ENCODE measurements at regions not wholly inside any gene's neighbourhood (a gene's known extent, or its start where the extent isn't known, plus 50 kb on each side); places are given as distances from the start of the nearest gene placed in this dataset.

DNA sequence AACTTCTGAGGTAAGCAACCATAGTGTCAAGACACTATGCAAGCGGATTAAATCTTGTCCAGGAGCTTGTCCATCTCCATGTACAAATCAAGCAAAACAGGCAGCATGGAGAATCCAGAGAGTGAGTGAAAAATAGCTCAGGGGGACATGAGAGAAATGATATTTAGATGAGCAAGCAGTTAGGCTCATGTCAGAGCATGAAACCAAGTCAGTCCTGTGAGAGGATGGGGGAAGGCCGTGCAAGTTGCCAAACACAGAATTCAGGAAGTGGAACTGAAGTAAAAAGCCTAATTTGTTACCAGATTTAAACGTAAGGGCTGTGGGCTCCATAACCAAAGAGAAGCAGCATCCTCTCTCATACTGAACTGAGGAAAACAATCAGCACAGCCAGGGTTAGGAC lies 995.9 kb downstream of the MCTP2 start:
- H3K4me1 ChIP-seq = no peaks in the 10 kb centered on the region
- no peak for DNase-seq
- TF ChIP-seq POLR2A (IDR thresholded peaks at IDR 0.05) = no peak
- TF ChIP-seq, protein P1, sequence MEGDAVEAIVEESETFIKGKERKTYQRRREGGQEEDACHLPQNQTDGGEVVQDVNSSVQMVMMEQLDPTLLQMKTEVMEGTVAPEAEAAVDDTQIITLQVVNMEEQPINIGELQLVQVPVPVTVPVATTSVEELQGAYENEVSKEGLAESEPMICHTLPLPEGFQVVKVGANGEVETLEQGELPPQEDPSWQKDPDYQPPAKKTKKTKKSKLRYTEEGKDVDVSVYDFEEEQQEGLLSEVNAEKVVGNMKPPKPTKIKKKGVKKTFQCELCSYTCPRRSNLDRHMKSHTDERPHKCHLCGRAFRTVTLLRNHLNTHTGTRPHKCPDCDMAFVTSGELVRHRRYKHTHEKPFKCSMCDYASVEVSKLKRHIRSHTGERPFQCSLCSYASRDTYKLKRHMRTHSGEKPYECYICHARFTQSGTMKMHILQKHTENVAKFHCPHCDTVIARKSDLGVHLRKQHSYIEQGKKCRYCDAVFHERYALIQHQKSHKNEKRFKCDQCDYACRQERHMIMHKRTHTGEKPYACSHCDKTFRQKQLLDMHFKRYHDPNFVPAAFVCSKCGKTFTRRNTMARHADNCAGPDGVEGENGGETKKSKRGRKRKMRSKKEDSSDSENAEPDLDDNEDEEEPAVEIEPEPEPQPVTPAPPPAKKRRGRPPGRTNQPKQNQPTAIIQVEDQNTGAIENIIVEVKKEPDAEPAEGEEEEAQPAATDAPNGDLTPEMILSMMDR (IDR thresholded peaks at IDR 0.05) = no peak
- H3K27me3 ChIP-seq = no peaks in the 10 kb centered on the region
- intact Hi-C loops (cut with DNase I; ENCODE audit: low total_unique reads) = no loop called here
- no peaks in the 10 kb centered on the region for H3K36me3 ChIP-seq
- H3K9me3 ChIP-seq = peaks cover 0 to 16% of the 10 kb centered on the region in 2 donors
- no peak overlapping the region for H3K27ac ChIP-seq
- H3K4me3 ChIP-seq = no peak overlapping the region

DNA sequence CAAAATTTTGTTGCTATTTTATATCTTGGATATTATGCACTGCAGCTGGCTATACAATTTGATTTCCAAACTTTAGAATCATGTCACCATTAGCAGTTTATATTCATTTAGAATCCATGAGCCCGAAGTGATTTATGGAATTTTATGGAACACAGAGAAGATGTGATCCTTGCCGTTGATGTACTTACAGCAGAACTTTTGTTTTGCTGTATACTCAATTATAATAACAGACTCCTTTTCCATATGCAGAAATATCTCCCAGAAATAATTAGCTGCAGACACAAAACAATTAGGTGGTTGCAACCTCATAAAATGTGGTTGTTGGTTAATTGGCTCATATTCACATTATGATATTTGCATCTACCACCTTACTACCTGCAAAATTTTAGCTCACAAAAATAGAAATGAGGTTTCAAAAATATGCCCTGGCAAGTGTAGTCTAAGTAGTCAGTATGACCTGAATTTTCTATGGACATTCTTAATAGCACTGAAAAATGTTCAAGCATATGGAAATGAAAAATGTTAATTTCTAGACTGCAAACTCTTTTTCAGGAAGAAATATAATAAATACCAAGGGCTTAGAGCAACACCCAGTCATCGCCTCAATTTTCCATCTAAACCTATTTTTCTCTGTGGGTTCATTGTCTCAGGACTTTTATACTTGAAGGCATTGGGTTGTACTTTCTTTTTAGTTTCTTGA lies 997.6 kb downstream of the MCTP2 start:
- no peaks in the 10 kb centered on the region for H3K36me3 ChIP-seq
- intact Hi-C loops (cut with DNase I; ENCODE audit: low total_unique reads) = no loop called here
- TF ChIP-seq, protein P1 (IDR thresholded peaks at IDR 0.05) = no peak
- TF ChIP-seq POLR2A (IDR thresholded peaks at IDR 0.05) = no peak
- H3K4me1 ChIP-seq = no peaks in the 10 kb centered on the region
- H3K4me3 ChIP-seq = no peak overlapping the region
- no peak overlapping the region for H3K27ac ChIP-seq
- peaks cover 0 to under 1% of the 10 kb centered on the region in 2 donors for H3K9me3 ChIP-seq
- no peak for DNase-seq
- H3K27me3 ChIP-seq = no peaks in the 10 kb centered on the region

DNA sequence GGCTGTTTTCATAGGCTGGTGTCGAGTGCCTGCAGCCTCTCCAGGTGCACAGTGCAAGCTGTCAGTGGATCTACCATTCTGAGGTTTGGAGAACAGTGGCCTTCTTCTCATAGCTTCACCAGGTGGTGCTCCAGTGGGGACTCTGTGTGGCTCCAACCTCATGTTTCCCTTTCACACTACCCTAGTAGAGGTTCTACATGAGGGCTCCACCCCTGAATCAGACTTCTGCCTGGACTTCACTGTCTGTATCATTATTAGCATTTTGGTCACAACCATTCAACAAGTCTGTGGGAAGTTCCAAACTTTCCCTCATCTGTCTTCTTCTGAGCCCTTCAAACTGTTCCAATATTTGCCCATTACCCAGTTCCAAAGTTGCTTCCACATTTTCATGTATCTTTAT lies 1003.7 kb downstream of the MCTP2 start:
- Histone ChIP-seq H3K4me3 (no peak overlapping the region), H3K27me3 (no peaks in the 10 kb centered on the region), H3K4me1 (no peaks in the 10 kb centered on the region), H3K27ac (no peak overlapping the region), H3K36me3 (no peaks in the 10 kb centered on the region), H3K9me3 (no peaks in the 10 kb centered on the region)
- no peak for DNase-seq
- intact Hi-C loops (cut with DNase I; ENCODE audit: low total_unique reads) = no loop called here
- no peak for TF ChIP-seq POLR2A (IDR thresholded peaks at IDR 0.05)
- TF ChIP-seq, protein P1 (IDR thresholded peaks at IDR 0.05) = no peak

DNA sequence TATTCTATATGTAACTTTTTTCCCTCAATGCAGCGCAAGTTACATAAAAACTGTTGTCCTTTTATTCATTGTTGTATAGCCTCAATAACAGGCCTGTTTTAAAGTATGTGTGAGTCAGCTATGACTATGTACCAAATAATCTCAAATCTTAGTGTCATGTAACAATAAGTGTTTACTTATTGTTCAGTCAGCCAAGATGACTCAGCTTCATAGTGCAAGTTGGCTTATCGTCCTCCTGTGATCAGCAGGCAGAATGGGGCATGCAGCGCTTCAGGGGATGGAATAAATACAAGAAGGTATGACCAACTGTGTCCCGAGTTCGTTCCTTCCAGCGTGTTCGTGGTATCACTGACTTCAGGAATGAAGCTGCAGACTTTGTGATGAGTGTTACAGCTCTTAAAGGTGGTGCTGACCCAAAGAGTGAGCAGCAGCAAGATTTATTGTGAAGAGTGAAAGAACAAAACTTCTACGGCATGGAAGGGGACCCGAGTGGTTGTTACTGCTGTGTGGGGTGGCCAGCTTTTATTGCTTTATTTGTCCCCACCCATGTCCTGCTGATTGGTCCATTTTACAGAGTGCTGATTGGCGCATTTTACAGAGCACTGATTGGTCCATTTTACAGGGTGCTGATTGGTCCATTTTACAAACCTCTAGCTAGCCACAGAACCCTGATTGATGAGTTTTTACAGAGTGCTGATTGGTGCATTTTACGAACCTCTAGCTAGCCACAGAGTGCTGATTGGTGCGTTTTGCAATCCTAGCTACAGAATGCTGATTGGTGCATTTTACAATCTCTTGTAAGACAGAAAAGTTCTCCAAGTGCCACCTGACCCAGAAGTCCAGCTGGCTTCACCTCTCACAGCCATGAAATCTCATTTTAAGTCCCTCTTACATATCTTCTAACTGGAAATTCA lies 1016.0 kb downstream of the MCTP2 start:
- Histone ChIP-seq H3K27me3 (no peaks in the 10 kb centered on the region), H3K27ac (no peak overlapping the region), H3K9me3 (no peaks in the 10 kb centered on the region), H3K4me1 (no peaks in the 10 kb centered on the region), H3K36me3 (no peaks in the 10 kb centered on the region), H3K4me3 (no peak overlapping the region)
- TF ChIP-seq, protein P1 (IDR thresholded peaks at IDR 0.05) = no peak
- TF ChIP-seq POLR2A (IDR thresholded peaks at IDR 0.05) = no peak
- intact Hi-C loops (cut with DNase I; ENCODE audit: low total_unique reads) = no loop called here
- DNase-seq = no peak

DNA sequence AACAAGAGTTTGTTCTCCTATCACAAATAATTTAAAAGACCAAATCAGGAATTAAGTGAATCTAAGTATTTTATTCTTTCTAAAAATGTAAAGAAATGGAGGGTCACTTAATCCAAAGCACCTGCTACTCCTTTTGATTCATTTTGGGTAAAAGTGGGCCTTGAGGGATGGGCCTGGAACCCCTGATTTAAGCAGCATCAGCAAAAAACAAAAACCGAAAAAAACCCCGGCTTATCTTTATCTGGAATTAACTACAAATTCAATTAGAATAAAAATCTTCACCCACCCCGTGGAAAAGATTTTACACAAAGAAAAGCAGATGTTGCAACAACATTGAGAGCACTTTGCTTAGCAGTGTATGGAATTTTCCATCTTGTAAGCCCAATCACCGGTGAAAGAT lies 1018.2 kb downstream of the MCTP2 start:
- peak overlapping the region in 1 of 2 donors; percentile 26 for H3K27ac ChIP-seq
- intact Hi-C loops (cut with DNase I; ENCODE audit: low total_unique reads) = no loop called here

More for the DNA sequence above, 1018.2 kb downstream of the MCTP2 start:
- Histone ChIP-seq H3K9me3 (no peaks in the 10 kb centered on the region), H3K27me3 (no peaks in the 10 kb centered on the region), H3K4me3 (no peak overlapping the region), H3K36me3 (no peaks in the 10 kb centered on the region), H3K4me1 (no peaks in the 10 kb centered on the region)
- TF ChIP-seq, protein P1 (IDR thresholded peaks at IDR 0.05) = no peak
- TF ChIP-seq POLR2A (IDR thresholded peaks at IDR 0.05) = no peak
- no peak for DNase-seq

All from uterus (tissue), 3 donors.